ENCODE measurements at regions not wholly inside any gene's neighbourhood (a gene's known extent, or its start where the extent isn't known, plus 50 kb on each side); places are given as distances from the start of the nearest gene placed in this dataset.
A peak's percentile ranks its signal among the peaks of the same experiment; 100 is the strongest.

- no peak overlapping the region for H3K4me3 ChIP-seq (replicated peaks; ENCODE audit: low read depth, low read length)
- peak; percentile 20 for DNase-seq (ENCODE audit: low read depth)
- TF ChIP-seq, protein P1, sequence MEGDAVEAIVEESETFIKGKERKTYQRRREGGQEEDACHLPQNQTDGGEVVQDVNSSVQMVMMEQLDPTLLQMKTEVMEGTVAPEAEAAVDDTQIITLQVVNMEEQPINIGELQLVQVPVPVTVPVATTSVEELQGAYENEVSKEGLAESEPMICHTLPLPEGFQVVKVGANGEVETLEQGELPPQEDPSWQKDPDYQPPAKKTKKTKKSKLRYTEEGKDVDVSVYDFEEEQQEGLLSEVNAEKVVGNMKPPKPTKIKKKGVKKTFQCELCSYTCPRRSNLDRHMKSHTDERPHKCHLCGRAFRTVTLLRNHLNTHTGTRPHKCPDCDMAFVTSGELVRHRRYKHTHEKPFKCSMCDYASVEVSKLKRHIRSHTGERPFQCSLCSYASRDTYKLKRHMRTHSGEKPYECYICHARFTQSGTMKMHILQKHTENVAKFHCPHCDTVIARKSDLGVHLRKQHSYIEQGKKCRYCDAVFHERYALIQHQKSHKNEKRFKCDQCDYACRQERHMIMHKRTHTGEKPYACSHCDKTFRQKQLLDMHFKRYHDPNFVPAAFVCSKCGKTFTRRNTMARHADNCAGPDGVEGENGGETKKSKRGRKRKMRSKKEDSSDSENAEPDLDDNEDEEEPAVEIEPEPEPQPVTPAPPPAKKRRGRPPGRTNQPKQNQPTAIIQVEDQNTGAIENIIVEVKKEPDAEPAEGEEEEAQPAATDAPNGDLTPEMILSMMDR (IDR thresholded peaks at IDR 0.05; ENCODE audit: low read length, missing control alignments) = no peak
These were observed 109.4 kb upstream of the PDE1C start for GRCh38 chr7:32179567-32179966.

GRCh38 chr7:32178677-32179366, 108.6 kb upstream of the PDE1C start:
- DNase-seq (ENCODE audit: low read depth) = no peak
- TF ChIP-seq, protein P1 (IDR thresholded peaks at IDR 0.05; ENCODE audit: low read length, missing control alignments) = no peak
- H3K4me3 ChIP-seq (replicated peaks; ENCODE audit: low read depth, low read length) = no peak overlapping the region

- H3K4me3 ChIP-seq (replicated peaks; ENCODE audit: low read depth, low read length) = no peak overlapping the region
- TF ChIP-seq, protein P1 (IDR thresholded peaks at IDR 0.05; ENCODE audit: low read length, missing control alignments) = no peak
- DNase-seq (ENCODE audit: low read depth) = no peak
These were observed 107.0 kb upstream of the PDE1C start for GRCh38 chr7:32177232-32177631.

DNA sequence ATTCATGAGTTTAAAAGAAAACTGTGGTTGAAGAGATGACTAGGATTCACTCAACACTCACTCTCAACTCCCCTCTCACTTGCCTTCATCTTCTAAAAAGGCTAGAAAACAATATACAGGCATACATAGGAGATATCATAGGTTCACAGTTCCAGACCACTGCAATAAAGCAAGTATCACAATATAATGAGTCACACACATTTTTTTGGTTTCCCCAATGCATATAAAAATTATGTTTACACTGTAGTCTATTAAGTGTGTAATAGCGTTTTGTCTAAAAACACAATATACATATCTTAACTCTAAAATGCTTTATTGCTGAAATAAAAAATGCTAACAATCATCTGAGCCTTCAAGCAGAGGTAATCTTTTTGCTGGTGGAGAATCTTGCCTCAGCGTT, 104.9 kb upstream of the PDE1C start:
- no peak for DNase-seq (ENCODE audit: low read depth)
- TF ChIP-seq, protein P1 (IDR thresholded peaks at IDR 0.05; ENCODE audit: low read length, missing control alignments) = no peak
- no peak overlapping the region for H3K4me3 ChIP-seq (replicated peaks; ENCODE audit: low read depth, low read length)

DNA sequence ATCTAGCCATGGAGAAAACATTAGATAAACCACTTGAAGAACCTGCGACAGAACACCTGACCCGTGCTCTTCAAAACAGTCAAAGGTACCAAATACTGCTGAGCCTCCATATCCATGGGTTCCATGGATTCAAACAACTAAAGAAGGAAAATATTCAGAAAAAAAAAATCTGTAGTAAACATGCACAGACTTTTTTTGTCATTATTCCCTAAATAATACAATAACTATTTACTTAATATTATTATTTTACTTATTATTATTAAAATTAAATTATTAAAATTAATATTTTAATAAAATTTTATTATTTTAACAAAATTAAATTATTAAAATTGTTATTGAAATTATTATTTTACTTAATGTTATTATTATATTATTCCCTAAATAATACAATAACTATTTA, 101.0 kb upstream of the PDE1C start:
- DNase-seq (ENCODE audit: low read depth) = no peak
- H3K4me3 ChIP-seq (replicated peaks; ENCODE audit: low read depth, low read length) = no peak overlapping the region
- TF ChIP-seq, protein P1 (IDR thresholded peaks at IDR 0.05; ENCODE audit: low read length, missing control alignments) = no peak

GRCh38 chr7:32170838-32171237, 100.6 kb upstream of the PDE1C start:
- no peak for DNase-seq (ENCODE audit: low read depth)
- H3K4me3 ChIP-seq (replicated peaks; ENCODE audit: low read depth, low read length) = no peak overlapping the region
- TF ChIP-seq, protein P1 (IDR thresholded peaks at IDR 0.05; ENCODE audit: low read length, missing control alignments) = no peak

- H3K4me3 ChIP-seq (replicated peaks; ENCODE audit: low read depth, low read length) = no peak overlapping the region
- TF ChIP-seq, protein P1 (IDR thresholded peaks at IDR 0.05; ENCODE audit: low read length, missing control alignments) = no peak
- no peak for DNase-seq (ENCODE audit: low read depth)
These were observed 99.0 kb upstream of the PDE1C start for GRCh38 chr7:32169228-32169627.
